ENCODE measurements at regions not wholly inside any gene's neighbourhood (a gene's known extent, or its start where the extent isn't known, plus 50 kb on each side); places are given as distances from the start of the nearest gene placed in this dataset.

GRCh38 chr16:49115956-49116355 lies 165.7 kb downstream of the CBLN1 start:
- Histone ChIP-seq H3K4me2 (no peak overlapping the region), H4K20me1 (ENCODE audit: insufficient read depth, poor library complexity, severe bottlenecking) (no peaks in the 10 kb centered on the region), H3K36me3 (replicated peaks; ENCODE audit: insufficient read depth, low read depth) (no peaks in the 10 kb centered on the region), H3K9me3 (ENCODE audit: low read depth) (no peaks in the 10 kb centered on the region), H3K27ac (no peak overlapping the region), H3K9me2 (replicated peaks; ENCODE audit: insufficient read depth) (no peaks in the 10 kb centered on the region), H3K27me3 (no peaks in the 10 kb centered on the region), H3K4me3 (no peak overlapping the region), H2AFZ (no peak overlapping the region), H3K79me2 (no peaks in the 10 kb centered on the region), H3K4me1 (ENCODE audit: insufficient read depth) (no peaks in the 10 kb centered on the region)
- 87% methylated on average over 9 of the region's 9 CpGs for WGBS (ENCODE audit: low lambda C conversion rate, missing lambda C conversion rate)
- DNase-seq (ENCODE audit: low spot score): no peak
- TF ChIP-seq, protein P1, sequence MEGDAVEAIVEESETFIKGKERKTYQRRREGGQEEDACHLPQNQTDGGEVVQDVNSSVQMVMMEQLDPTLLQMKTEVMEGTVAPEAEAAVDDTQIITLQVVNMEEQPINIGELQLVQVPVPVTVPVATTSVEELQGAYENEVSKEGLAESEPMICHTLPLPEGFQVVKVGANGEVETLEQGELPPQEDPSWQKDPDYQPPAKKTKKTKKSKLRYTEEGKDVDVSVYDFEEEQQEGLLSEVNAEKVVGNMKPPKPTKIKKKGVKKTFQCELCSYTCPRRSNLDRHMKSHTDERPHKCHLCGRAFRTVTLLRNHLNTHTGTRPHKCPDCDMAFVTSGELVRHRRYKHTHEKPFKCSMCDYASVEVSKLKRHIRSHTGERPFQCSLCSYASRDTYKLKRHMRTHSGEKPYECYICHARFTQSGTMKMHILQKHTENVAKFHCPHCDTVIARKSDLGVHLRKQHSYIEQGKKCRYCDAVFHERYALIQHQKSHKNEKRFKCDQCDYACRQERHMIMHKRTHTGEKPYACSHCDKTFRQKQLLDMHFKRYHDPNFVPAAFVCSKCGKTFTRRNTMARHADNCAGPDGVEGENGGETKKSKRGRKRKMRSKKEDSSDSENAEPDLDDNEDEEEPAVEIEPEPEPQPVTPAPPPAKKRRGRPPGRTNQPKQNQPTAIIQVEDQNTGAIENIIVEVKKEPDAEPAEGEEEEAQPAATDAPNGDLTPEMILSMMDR (IDR thresholded peaks at IDR 0.05; ENCODE audit: poor library complexity): no peak
- no peak for TF ChIP-seq EZH2phosphoT487 (IDR thresholded peaks at IDR 0.05; ENCODE audit: low read depth, severe bottlenecking, unreplicated experiment)
- no peak for TF ChIP-seq EZH2 (IDR thresholded peaks at IDR 0.05; ENCODE audit: borderline replicate concordance)

DNA sequence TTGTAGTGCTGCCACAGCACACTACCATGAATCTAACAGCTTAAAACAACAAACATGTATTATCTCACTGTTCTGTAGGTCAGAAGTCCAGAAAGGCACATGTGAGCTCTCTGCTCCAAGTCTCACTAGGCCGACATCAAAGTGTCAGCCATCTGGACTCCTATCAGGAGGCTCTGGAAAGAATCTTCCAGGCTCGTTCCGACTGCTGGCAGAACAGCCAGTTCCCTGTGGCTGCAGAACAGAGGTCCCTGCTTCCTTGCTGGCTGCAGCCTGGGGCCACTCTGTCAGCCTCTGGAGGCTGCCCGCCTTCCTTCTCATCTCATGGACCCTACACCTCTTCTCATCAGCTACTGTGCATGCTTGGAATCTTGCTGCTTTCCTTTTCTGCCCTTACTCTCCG lies 168.9 kb downstream of the CBLN1 start:
- H3K4me1 ChIP-seq (ENCODE audit: insufficient read depth): no peaks in the 10 kb centered on the region
- peak; percentile 30 for DNase-seq (ENCODE audit: low spot score)
- no peaks in the 10 kb centered on the region for H4K20me1 ChIP-seq (ENCODE audit: insufficient read depth, poor library complexity, severe bottlenecking)

GRCh38 chr16:49111351-49111750 lies 170.3 kb downstream of the CBLN1 start:
- no peaks in the 10 kb centered on the region for H3K9me2 ChIP-seq (replicated peaks; ENCODE audit: insufficient read depth)
- H3K27me3 ChIP-seq: no peaks in the 10 kb centered on the region
- no peaks in the 10 kb centered on the region for H3K36me3 ChIP-seq (replicated peaks; ENCODE audit: insufficient read depth, low read depth)
- H2AFZ ChIP-seq: no peak overlapping the region
- H3K9me3 ChIP-seq (ENCODE audit: low read depth): no peaks in the 10 kb centered on the region
- H3K4me1 ChIP-seq (ENCODE audit: insufficient read depth): no peaks in the 10 kb centered on the region
- H3K27ac ChIP-seq: no peak overlapping the region
- H3K79me2 ChIP-seq: no peaks in the 10 kb centered on the region
- DNase-seq (ENCODE audit: low spot score): no peak
- no peak for TF ChIP-seq EZH2phosphoT487 (IDR thresholded peaks at IDR 0.05; ENCODE audit: low read depth, severe bottlenecking, unreplicated experiment)
- TF ChIP-seq, protein P1 (IDR thresholded peaks at IDR 0.05; ENCODE audit: poor library complexity): no peak
- no peak for TF ChIP-seq EZH2 (IDR thresholded peaks at IDR 0.05; ENCODE audit: borderline replicate concordance)
- H3K4me3 ChIP-seq: no peak overlapping the region
- WGBS (ENCODE audit: low lambda C conversion rate, missing lambda C conversion rate): 81% methylated on average over 1 of the region's 1 CpG
- no peak overlapping the region for H3K4me2 ChIP-seq
- no peaks in the 10 kb centered on the region for H4K20me1 ChIP-seq (ENCODE audit: insufficient read depth, poor library complexity, severe bottlenecking)

More for the DNA sequence above, 168.9 kb downstream of the CBLN1 start:
- no peak overlapping the region for H3K27ac ChIP-seq
- H3K4me3 ChIP-seq: no peak overlapping the region
- no peaks in the 10 kb centered on the region for H3K9me2 ChIP-seq (replicated peaks; ENCODE audit: insufficient read depth)
- H3K4me2 ChIP-seq: no peak overlapping the region
- H3K27me3 ChIP-seq: no peaks in the 10 kb centered on the region
- H2AFZ ChIP-seq: no peak overlapping the region
- H3K36me3 ChIP-seq (replicated peaks; ENCODE audit: insufficient read depth, low read depth): no peaks in the 10 kb centered on the region
- 46% methylated on average over 5 of the region's 5 CpGs for WGBS (ENCODE audit: low lambda C conversion rate, missing lambda C conversion rate)
- H3K79me2 ChIP-seq: no peaks in the 10 kb centered on the region
- TF ChIP-seq, protein P1 (IDR thresholded peaks at IDR 0.05; ENCODE audit: poor library complexity): no peak
- TF ChIP-seq EZH2 (IDR thresholded peaks at IDR 0.05; ENCODE audit: borderline replicate concordance) (no peak), EZH2phosphoT487 (IDR thresholded peaks at IDR 0.05; ENCODE audit: low read depth, severe bottlenecking, unreplicated experiment) (no peak)
- H3K9me3 ChIP-seq (ENCODE audit: low read depth): no peaks in the 10 kb centered on the region

- Histone ChIP-seq H4K20me1 (ENCODE audit: insufficient read depth, poor library complexity, severe bottlenecking) (no peaks in the 10 kb centered on the region), H3K9me3 (ENCODE audit: low read depth) (no peaks in the 10 kb centered on the region), H3K27me3 (no peaks in the 10 kb centered on the region), H3K4me3 (no peak overlapping the region), H3K9me2 (replicated peaks; ENCODE audit: insufficient read depth) (no peaks in the 10 kb centered on the region), H3K4me2 (no peak overlapping the region), H3K4me1 (ENCODE audit: insufficient read depth) (no peaks in the 10 kb centered on the region), H3K27ac (no peak overlapping the region), H3K36me3 (replicated peaks; ENCODE audit: insufficient read depth, low read depth) (no peaks in the 10 kb centered on the region), H2AFZ (no peak overlapping the region), H3K79me2 (no peaks in the 10 kb centered on the region)
- TF ChIP-seq EZH2 (IDR thresholded peaks at IDR 0.05; ENCODE audit: borderline replicate concordance): no peak
- no peak for TF ChIP-seq EZH2phosphoT487 (IDR thresholded peaks at IDR 0.05; ENCODE audit: low read depth, severe bottlenecking, unreplicated experiment)
- TF ChIP-seq, protein P1 (IDR thresholded peaks at IDR 0.05; ENCODE audit: poor library complexity): no peak
- DNase-seq (ENCODE audit: low spot score): no peak
- 85% methylated on average over 3 of the region's 3 CpGs for WGBS (ENCODE audit: low lambda C conversion rate, missing lambda C conversion rate)
Observed at GRCh38 chr16:49108611-49109010, 173.0 kb downstream of the CBLN1 start.

Measured in hepatocyte (in vitro differentiated cells).